GM12864 (cell line): ENCODE measurements at regions not wholly inside any gene's neighbourhood (a gene's known extent, or its start where the extent isn't known, plus 50 kb on each side); places are given as distances from the start of the nearest gene placed in this dataset.

Experiments used
- DNase-seq: peaks from one replicate; pipeline ENCODE4 v3.0.0-alpha.2; 2011; ENCODE audit warnings: low read depth
- H3K4me3 ChIP-seq: 2 replicates; pipeline ENCODE4 v1.5.1; 2011; ENCODE audit warnings: mild to moderate bottlenecking, low read depth, low read length, control low read depth
- CTCF ChIP-seq: IDR thresholded peaks from 2 replicates; pipeline ENCODE4 v1.5.1; 2011; ENCODE audit warnings: low read depth, mild to moderate bottlenecking, moderate library complexity, low read length, control low read depth, inconsistent platforms; ENCODE audit errors: missing control alignments

- DNase-seq: no peak
- TF ChIP-seq CTCF: no peak
Measured at GRCh38 chr11:134664447-134665187, 252.6 kb upstream of the B3GAT1 start.

GRCh38 chr11:134663506-134664313, 251.7 kb upstream of the B3GAT1 start:
- H3K4me3 ChIP-seq: no peak overlapping the region
- DNase-seq: no peak
- no peak for TF ChIP-seq CTCF

More at GRCh38 chr11:134664447-134665187, 252.6 kb upstream of the B3GAT1 start:
- H3K4me3 ChIP-seq: no peak overlapping the region

GRCh38 chr11:134662629-134663360, 250.8 kb upstream of the B3GAT1 start:
- DNase-seq: no peak
- no peak for TF ChIP-seq CTCF
- no peak overlapping the region for H3K4me3 ChIP-seq

- no peak for DNase-seq
- H3K4me3 ChIP-seq: no peak overlapping the region
- no peak for TF ChIP-seq CTCF
Measured at GRCh38 chr11:134661660-134662059, 249.6 kb upstream of the B3GAT1 start.

- no peak overlapping the region for H3K4me3 ChIP-seq
- no peak for TF ChIP-seq CTCF
- DNase-seq: no peak
Measured at GRCh38 chr11:134660416-134660815, 248.4 kb upstream of the B3GAT1 start.

GRCh38 chr11:134659882-134660281, 247.8 kb upstream of the B3GAT1 start:
- DNase-seq: no peak
- TF ChIP-seq CTCF: no peak
- no peak overlapping the region for H3K4me3 ChIP-seq
